Endothelial cell of umbilical vein (primary cell): ENCODE measurements at regions not wholly inside any gene's neighbourhood (a gene's known extent, or its start where the extent isn't known, plus 50 kb on each side); places are given as distances from the start of the nearest gene placed in this dataset.
A peak's percentile ranks its signal among the peaks of the same experiment; 100 is the strongest.
"Not testable (repeated sequence)": the region's sequence is repeated elsewhere in the genome, so short reads cannot be mapped to it uniquely, and the experiment has no call there.

Experiments used
- BruUV-seq: library from RNA; stranded (reverse); fragments of 400-500 nt; replicated peaks from 2 replicates; lab custom pipeline; 2021; lab: Mats Ljungman, UMichigan
- CTCF ChIA-PET: fragments of 300-600, 350-600 bp; sonication (Branson Sonifier 250); formaldehyde crosslinking; loops from one replicate; lab custom pipeline; 2021; ENCODE audit warnings: antibody characterized with exemption, inconsistent platforms; lab: Charles Lee
- POLR2A ChIA-PET: fragments of 300-600, 350-600 bp; sonication (Branson Sonifier 250); formaldehyde crosslinking; loops from one replicate; lab custom pipeline; 2021; ENCODE audit warnings: antibody characterized with exemption, inconsistent platforms; lab: Charles Lee
- DNase-seq: peaks from one replicate; pipeline ENCODE4 v3.0.0-alpha.2; 2011; ENCODE audit warnings: low read depth, low spot score
- FAIRE-seq: peaks from 2 replicates; lab custom pipeline; 2011; peaks lifted over from hg19 to GRCh38; lab: Jason Lieb, UNC
- H2AFZ ChIP-seq: 2 replicates; pipeline ENCODE4 v1.6.0; 2012; ENCODE audit warnings: low read depth, low read length, control low read depth, inconsistent platforms
- H3K27ac ChIP-seq: 2 replicates; pipeline ENCODE4 v1.5.1; 2011; ENCODE audit warnings: low read depth, mild to moderate bottlenecking, control low read depth, low read length, moderate library complexity; ENCODE audit not compliant: insufficient read depth
- H3K27me3 ChIP-seq, 2 experiments: 2 replicates each; pipeline versions ENCODE4 v1.6.0 to v1.6.1; 2011; ENCODE audit warnings: low read length in 2 of 2, mixed read lengths in 1 of 2; ENCODE audit not compliant: control insufficient read depth in 2 of 2, insufficient read depth in 2 of 2
- H3K36me3 ChIP-seq, 2 experiments: 2 replicates in 1 of 2; 3 replicates in 1 of 2; pipeline ENCODE4 v1.5.1; 2011; ENCODE audit warnings: low read length in 2 of 2, mild to moderate bottlenecking in 1 of 2, moderate library complexity in 1 of 2; ENCODE audit not compliant: control insufficient read depth in 2 of 2, insufficient read depth in 2 of 2; ENCODE audit errors: extremely low read depth in 1 of 2
- H3K4me1 ChIP-seq: 3 replicates; pipeline ENCODE4 v1.5.1; 2011; ENCODE audit warnings: mild to moderate bottlenecking, low read length; ENCODE audit not compliant: control insufficient read depth, insufficient read depth; ENCODE audit errors: extremely low read depth
- H3K4me2 ChIP-seq: 2 replicates; pipeline ENCODE4 v1.6.1; 2011; ENCODE audit warnings: low read length, control low read depth, mixed read lengths; ENCODE audit not compliant: insufficient read depth
- H3K4me3 ChIP-seq, 3 experiments: fragments of 200-600 bp in 1 of 3; sonication (generic), shearing (Covaris generic) in 1 of 3; replicated peaks in 1 of 3; 2 replicates each; pipeline ENCODE4 v1.5.1; 2011 to 2016; ENCODE audit warnings: control low read depth in 3 of 3, low read length in 3 of 3, mild to moderate bottlenecking in 2 of 3, inconsistent platforms in 1 of 3, low read depth in 1 of 3, moderate library complexity in 1 of 3; ENCODE audit not compliant: insufficient read depth in 1 of 3
- H3K79me2 ChIP-seq: 2 replicates; pipeline ENCODE4 v1.6.0; 2012; ENCODE audit warnings: low read length, inconsistent platforms; ENCODE audit not compliant: control insufficient read depth, insufficient read depth
- H3K9ac ChIP-seq: replicated peaks from 2 replicates; pipeline ENCODE3; 2011; ENCODE audit warnings: low read length, control low read depth; ENCODE audit not compliant: insufficient read depth; ENCODE audit errors: extremely low read depth
- H3K9me1 ChIP-seq: replicated peaks from 3 replicates; pipeline ENCODE4 v1.6.0; 2011; ENCODE audit warnings: mild to moderate bottlenecking, low read length; ENCODE audit not compliant: control insufficient read depth, insufficient read depth; ENCODE audit errors: extremely low read depth
- H3K9me3 ChIP-seq: replicated peaks from 2 replicates; pipeline ENCODE4 v1.5.1; 2012; ENCODE audit warnings: low read length, inconsistent platforms; ENCODE audit not compliant: control insufficient read depth, insufficient read depth
- H4K20me1 ChIP-seq: replicated peaks from 2 replicates; pipeline ENCODE3; 2011; ENCODE audit warnings: mild to moderate bottlenecking, low read length; ENCODE audit not compliant: control insufficient read depth, insufficient read depth; ENCODE audit errors: extremely low read depth
- CTCF ChIP-seq, 2 donors: IDR thresholded peaks; 1 replicate in 1 of 2; 2 replicates in 1 of 2; pipeline ENCODE4 v1.5.1; 2011; ENCODE audit warnings: low read length in 2 of 2, mild to moderate bottlenecking in 2 of 2, moderate library complexity in 2 of 2, control low read depth in 1 of 2, inconsistent platforms in 1 of 2, low read depth in 1 of 2; ENCODE audit not compliant: insufficient read depth in 1 of 2; ENCODE audit errors: extremely low read depth in 1 of 2
- dilution Hi-C: fragments of 300-500 bp; cut with MboI; formaldehyde crosslinking; loops from one replicate; pipeline ENCODE4 v1.15.0; 2019; ENCODE audit warnings: low sequenced_read_pairs; ENCODE audit not compliant: extremely low pct_ligation_motif_present
- intact Hi-C: fragments of 100-400 bp; cut with micrococcal nuclease; formaldehyde crosslinking; loops from one replicate; pipeline ENCODE4 v1.10.0; 2022

- FAIRE-seq, H3K9ac ChIP-seq, H3K4me2 ChIP-seq, H3K4me1 ChIP-seq, intact Hi-C loops, H3K27ac ChIP-seq, H3K27me3 ChIP-seq, H3K9me1 ChIP-seq, H3K79me2 ChIP-seq, dilution Hi-C loops, DNase-seq, H3K4me3 ChIP-seq, H3K36me3 ChIP-seq, BruUV-seq, H4K20me1 ChIP-seq, H3K9me3 ChIP-seq, H2AFZ ChIP-seq: not testable (repeated sequence)
- CTCF ChIA-PET: interaction anchor here (1.0 to 1.7 kb wide), 3 partner anchors 58 to 149 kb away, joined by 3 to 5 read pairs (median 3); no protein-coding TSS in a partner anchor
- POLR2A ChIA-PET: interaction anchor here (0.5 kb wide), 1 partner anchor 201 kb away, joined by 3 read pairs; no protein-coding TSS in a partner anchor
These were observed 82.7 kb downstream of the TFRC start for GRCh38 chr3:195999176-195999575.

- intact Hi-C loops, BruUV-seq: not testable (repeated sequence)
These were observed 85.6 kb downstream of the TFRC start for GRCh38 chr3:195996314-195996713.

GRCh38 chr3:195994343-195994742, 86.0 kb upstream of the TNK2 start:
- POLR2A ChIA-PET, H2AFZ ChIP-seq, DNase-seq, FAIRE-seq, H3K27me3 ChIP-seq, H3K27ac ChIP-seq, BruUV-seq, H3K36me3 ChIP-seq, H3K9ac ChIP-seq, H3K79me2 ChIP-seq, CTCF ChIA-PET, H3K9me1 ChIP-seq, H3K9me3 ChIP-seq, H3K4me3 ChIP-seq, H3K4me1 ChIP-seq, H3K4me2 ChIP-seq, dilution Hi-C loops, H4K20me1 ChIP-seq: not testable (repeated sequence)
- peak; percentile 10 to 44 for TF ChIP-seq CTCF (IDR thresholded peaks at IDR 0.05; ENCODE audit: extremely low read depth in 1 of 2, insufficient read depth in 1 of 2, low read depth in 1 of 2, low read length in 2 of 2)
- intact Hi-C loops: loop anchor here (5.0 kb wide), 1 partner anchor 142 kb away; no protein-coding TSS in a partner anchor

More at GRCh38 chr3:195996314-195996713, 85.6 kb downstream of the TFRC start:
- H3K4me1 ChIP-seq, H3K36me3 ChIP-seq, H4K20me1 ChIP-seq, H3K9ac ChIP-seq, H3K27ac ChIP-seq, CTCF ChIA-PET, H3K4me3 ChIP-seq, FAIRE-seq, POLR2A ChIA-PET, H2AFZ ChIP-seq, H3K9me3 ChIP-seq, DNase-seq, dilution Hi-C loops, H3K27me3 ChIP-seq, H3K4me2 ChIP-seq, H3K9me1 ChIP-seq, H3K79me2 ChIP-seq: not testable (repeated sequence)

- H3K9ac ChIP-seq, dilution Hi-C loops, BruUV-seq, H3K9me3 ChIP-seq, FAIRE-seq, H2AFZ ChIP-seq, H3K4me1 ChIP-seq, H3K27me3 ChIP-seq, DNase-seq, H4K20me1 ChIP-seq, H3K27ac ChIP-seq, CTCF ChIA-PET, H3K79me2 ChIP-seq, H3K4me3 ChIP-seq, H3K36me3 ChIP-seq, H3K9me1 ChIP-seq, H3K4me2 ChIP-seq, POLR2A ChIA-PET: not testable (repeated sequence)
- intact Hi-C loops: loop anchor here (5.0 kb wide), 1 partner anchor 141 kb away; no protein-coding TSS in a partner anchor
These were observed 85.3 kb upstream of the TNK2 start for GRCh38 chr3:195993671-195994070.
